T-cell (primary cell): ENCODE measurements at regions not wholly inside any gene's neighbourhood (a gene's known extent, or its start where the extent isn't known, plus 50 kb on each side); places are given as distances from the start of the nearest gene placed in this dataset.

ENCODE experiments used
- ATAC-seq, 4 experiments: fragments of 200-7000 bp in 3 of 4; fragments of 150-1000 bp in 1 of 4; cut with Tn5 transposase; replicated peaks in 1 of 4; 1 replicate in 3 of 4; 2 replicates in 1 of 4; pipeline ENCODE4 v1.10.0; 2021; ENCODE audit warnings: moderate library complexity in 3 of 4, mild to moderate bottlenecking in 2 of 4, moderate number of reproducible peaks in 1 of 4
- CTCF ChIA-PET, 2 donors: fragments of 300-600 bp; sonication (Branson Sonifier 250); formaldehyde crosslinking; loops; one replicate each; lab custom pipeline; 2022; ENCODE audit warnings: antibody characterized with exemption in 2 of 2; lab: Charles Lee
- POLR2A ChIA-PET, 2 donors: fragments of 300-600 bp; sonication (Branson Sonifier 250); formaldehyde crosslinking; loops; one replicate each; lab custom pipeline; 2022; ENCODE audit warnings: antibody characterized with exemption in 2 of 2; lab: Charles Lee
- DNase-seq, 35 experiments: peaks; one replicate each; pipeline versions ENCODE4 v3.0.0 to v3.0.0-alpha.2; 2013 to 2023
- H3K27ac ChIP-seq: one replicate; pipeline ENCODE4 v1.5.1; 2013; ENCODE audit warnings: low read length
- H3K27me3 ChIP-seq, 2 experiments: replicated peaks in 1 of 2; 1 replicate in 1 of 2; 2 replicates in 1 of 2; pipeline versions ENCODE4 v1.6.1 to v1.7.0; 2013; ENCODE audit warnings: low read length in 1 of 2, mixed read lengths in 1 of 2; ENCODE audit not compliant: control insufficient read depth in 2 of 2, insufficient read depth in 2 of 2; ENCODE audit errors: extremely low read depth in 1 of 2
- H3K36me3 ChIP-seq, 2 donors: 1 replicate in 1 of 2; 2 replicates in 1 of 2; pipeline versions ENCODE4 v1.6.1 to v1.7.0; 2013; ENCODE audit warnings: low read length in 1 of 2; ENCODE audit not compliant: control insufficient read depth in 2 of 2, insufficient read depth in 1 of 2; ENCODE audit errors: extremely low read depth in 1 of 2
- H3K4me1 ChIP-seq, 2 experiments: 1 replicate in 1 of 2; 2 replicates in 1 of 2; pipeline versions ENCODE4 v1.6.1 to v1.7.0; 2013; ENCODE audit warnings: low read length in 2 of 2, mixed read lengths in 1 of 2; ENCODE audit not compliant: insufficient read depth in 2 of 2, control insufficient read depth in 1 of 2; ENCODE audit errors: extremely low read depth in 1 of 2
- H3K4me3 ChIP-seq, 2 donors: 1 replicate in 1 of 2; 2 replicates in 1 of 2; pipeline versions ENCODE4 v1.5.1 to v1.7.0; 2013; ENCODE audit warnings: mild to moderate bottlenecking in 2 of 2, low read length in 1 of 2, moderate library complexity in 1 of 2; ENCODE audit not compliant: control insufficient read depth in 1 of 2; ENCODE audit errors: extremely low read depth in 1 of 2
- H3K9me3 ChIP-seq: 2 replicates; pipeline ENCODE4 v1.7.0; 2013
- H3K27ac Mint-ChIP-seq, 2 donors: one replicate each; pipeline ENCODE4 v1.8.0; 2020 to 2021; ENCODE audit warnings: mild to moderate bottlenecking in 2 of 2, mixed read lengths in 2 of 2
- H3K27me3 Mint-ChIP-seq, 2 donors: one replicate each; pipeline ENCODE4 v1.8.0; 2021 to 2022; ENCODE audit warnings: mixed read lengths in 2 of 2
- H3K36me3 Mint-ChIP-seq: one replicate; pipeline ENCODE4 v1.8.0; 2021; ENCODE audit warnings: mixed read lengths
- H3K4me1 Mint-ChIP-seq, 3 donors: one replicate each; pipeline ENCODE4 v1.8.0; 2020 to 2022; ENCODE audit warnings: mixed read lengths in 3 of 3, mild to moderate bottlenecking in 1 of 3
- H3K4me3 Mint-ChIP-seq, 3 donors: one replicate each; pipeline ENCODE4 v1.8.0; 2020 to 2022; ENCODE audit warnings: mild to moderate bottlenecking in 3 of 3, mixed read lengths in 3 of 3, moderate library complexity in 3 of 3
- H3K9me3 Mint-ChIP-seq, 3 donors: one replicate each; pipeline ENCODE4 v1.8.0; 2020 to 2022; ENCODE audit warnings: mixed read lengths in 3 of 3
- WGBS: methylation state at CpG from one replicate; pipeline ENCODE4 v1.1.5; 2013; ENCODE audit warnings: missing lambda C conversion rate; ENCODE audit not compliant: insufficient coverage; 5-methylcytosine and 5-hydroxymethylcytosine counted together

DNA sequence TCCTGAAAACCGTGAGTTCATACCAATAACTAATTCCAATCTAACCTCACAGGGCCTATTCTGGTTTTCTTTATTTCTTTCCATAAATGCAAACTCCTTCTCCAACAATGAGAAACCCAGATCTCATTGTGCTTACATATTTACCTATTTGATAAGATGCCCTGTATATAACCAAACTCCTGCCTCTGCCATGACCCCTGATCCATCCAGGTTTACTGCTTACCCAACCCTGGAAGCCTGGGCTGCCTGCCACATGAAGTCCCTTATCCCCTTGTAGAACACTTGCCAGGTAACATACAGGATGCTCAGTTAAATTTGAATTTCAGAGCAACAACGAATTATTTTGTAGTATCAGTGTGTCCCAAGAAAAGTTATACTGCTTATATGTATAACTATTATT lies 766.1 kb downstream of the LTN1 start:
- no peaks in the 10 kb centered on the region for H3K27me3 ChIP-seq
- CTCF ChIA-PET: no interaction called here
- DNase-seq: no peak

DNA sequence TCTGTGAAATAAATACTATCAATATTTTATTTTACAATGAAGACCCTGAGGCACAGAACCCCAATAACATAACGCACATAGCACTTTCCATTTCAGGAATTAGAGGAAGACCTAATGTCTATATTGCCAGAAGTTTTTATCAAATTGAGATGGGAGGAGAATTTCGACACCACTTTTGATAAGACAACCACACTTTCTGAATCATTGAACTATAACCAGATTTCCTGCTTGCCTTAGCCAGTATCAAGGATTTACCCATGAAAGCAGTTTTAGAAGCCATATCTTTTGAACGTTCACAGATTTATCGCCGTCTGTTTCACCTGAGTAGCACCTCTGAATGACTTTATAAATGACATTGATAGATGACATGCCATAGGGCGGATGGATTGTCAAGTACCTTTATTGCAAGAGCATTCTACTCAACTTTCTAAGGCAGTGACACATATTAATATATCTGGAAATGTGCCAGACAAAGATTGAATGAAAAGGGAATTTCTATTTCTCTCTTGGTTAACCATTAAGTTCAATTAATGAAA lies 768.4 kb downstream of the LTN1 start:
- Histone ChIP-seq H3K9me3 (no peaks in the 10 kb centered on the region), H3K27ac (no peak overlapping the region), H3K4me1 (no peaks in the 10 kb centered on the region), H3K27me3 (no peaks in the 10 kb centered on the region), H3K36me3 (no peaks in the 10 kb centered on the region), H3K4me3 (no peak overlapping the region)
- H3K4me1 Mint-ChIP-seq: no peaks in the 10 kb centered on the region
- no peaks in the 10 kb centered on the region for H3K27me3 Mint-ChIP-seq
- H3K36me3 Mint-ChIP-seq: no peaks in the 10 kb centered on the region
- ATAC-seq (no peak), DNase-seq (no peak)
- H3K9me3 Mint-ChIP-seq: no peaks in the 10 kb centered on the region
- no peak overlapping the region for H3K27ac Mint-ChIP-seq
- WGBS: no CpG with 5 or more reads among the region's 6 CpGs
- POLR2A ChIA-PET: no interaction called here
- CTCF ChIA-PET: no interaction called here
- no peak overlapping the region for H3K4me3 Mint-ChIP-seq

More for the DNA sequence above, 766.1 kb downstream of the LTN1 start:
- H3K9me3 ChIP-seq: no peaks in the 10 kb centered on the region
- no peak overlapping the region for H3K4me3 ChIP-seq
- POLR2A ChIA-PET: interaction anchor here in 1 of 2 donors (0.5 kb wide), 1 partner anchor 40 kb away, joined by 5 read pairs; no protein-coding TSS in a partner anchor
- ATAC-seq: no peak
- no peaks in the 10 kb centered on the region for H3K4me1 ChIP-seq
- Mint-ChIP-seq H3K27me3 (peaks cover 0 to 3% of the 10 kb centered on the region in 2 donors), H3K4me1 (no peaks in the 10 kb centered on the region), H3K4me3 (no peak overlapping the region), H3K9me3 (no peaks in the 10 kb centered on the region), H3K36me3 (no peaks in the 10 kb centered on the region), H3K27ac (no peak overlapping the region)
- no CpG with 5 or more reads among the region's 2 CpGs for WGBS
- no peaks in the 10 kb centered on the region for H3K36me3 ChIP-seq
- H3K27ac ChIP-seq: no peak overlapping the region

DNA sequence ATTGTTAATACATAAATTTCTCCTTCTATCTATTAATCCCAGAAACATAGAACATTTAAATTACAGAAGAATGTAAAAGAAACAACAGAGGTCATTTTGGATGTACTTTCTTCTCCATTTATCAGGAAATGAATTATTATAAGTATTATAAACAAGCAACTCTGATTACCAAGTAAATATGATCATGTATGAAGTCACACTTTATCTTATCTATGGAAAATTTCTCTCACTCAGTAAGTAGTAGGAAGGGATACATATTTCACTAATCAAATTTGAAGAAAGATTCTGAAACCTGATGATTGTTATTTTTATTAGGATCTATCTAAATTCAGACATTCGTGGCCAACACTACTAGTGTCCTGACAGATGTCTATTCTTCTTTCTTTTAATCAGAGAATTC lies 770.7 kb downstream of the LTN1 start:
- ATAC-seq: no peak
- POLR2A ChIA-PET: no interaction called here
- DNase-seq: no peak
- Histone ChIP-seq H3K36me3 (no peaks in the 10 kb centered on the region), H3K9me3 (no peaks in the 10 kb centered on the region), H3K4me1 (no peaks in the 10 kb centered on the region), H3K27ac (no peak overlapping the region), H3K4me3 (no peak overlapping the region), H3K27me3 (no peaks in the 10 kb centered on the region)
- Mint-ChIP-seq H3K9me3 (no peaks in the 10 kb centered on the region), H3K4me1 (no peaks in the 10 kb centered on the region), H3K36me3 (no peaks in the 10 kb centered on the region), H3K4me3 (no peak overlapping the region), H3K27me3 (no peaks in the 10 kb centered on the region), H3K27ac (no peak overlapping the region)
- WGBS: no CpG with 5 or more reads among the region's 1 CpG
- CTCF ChIA-PET: no interaction called here

DNA sequence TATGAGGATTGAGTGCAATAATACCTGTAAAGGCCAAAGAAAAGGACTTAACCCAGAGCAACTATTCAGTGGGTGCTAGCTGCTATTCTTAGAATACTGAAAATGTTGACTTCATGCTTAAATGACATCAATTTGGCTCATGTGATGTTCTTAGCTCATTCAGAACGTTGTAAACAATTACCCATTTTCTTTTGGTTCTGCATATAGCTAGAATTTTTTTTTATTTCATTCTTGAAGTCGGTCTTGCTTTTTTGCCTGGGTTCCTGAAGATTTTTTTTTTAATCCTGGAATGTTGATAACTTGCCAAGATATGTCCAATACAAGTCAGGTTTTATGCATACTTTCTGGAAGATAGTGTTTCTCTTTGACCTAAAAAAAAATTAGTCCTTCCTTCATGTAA lies 772.0 kb downstream of the LTN1 start:
- no peak for ATAC-seq

DNA sequence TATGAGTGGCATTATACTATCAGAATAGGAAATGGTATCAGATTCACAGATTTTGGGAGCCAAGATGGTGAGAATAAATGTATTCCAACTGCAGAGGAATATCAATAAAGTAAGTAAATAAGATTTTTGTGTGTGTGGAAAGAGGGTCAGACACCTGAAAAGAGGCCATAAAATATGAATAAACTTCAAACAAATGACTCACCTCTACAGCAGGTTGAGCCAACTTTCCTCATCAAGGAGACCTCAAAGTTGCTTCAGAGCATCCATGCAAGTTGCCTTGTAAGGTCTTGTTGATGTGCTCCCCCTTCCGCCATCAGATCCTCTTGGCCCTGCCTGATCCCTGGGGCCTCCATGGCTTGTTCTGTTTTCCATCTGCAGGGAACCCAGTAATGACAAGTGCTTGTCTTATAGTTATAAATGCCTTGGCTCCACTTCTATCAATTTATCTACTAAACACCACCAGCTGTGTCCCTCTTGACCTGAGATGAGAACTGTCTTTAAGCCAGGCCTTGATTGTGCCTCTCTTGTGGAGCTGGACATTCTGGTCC lies 775.6 kb downstream of the LTN1 start:
- no peaks in the 10 kb centered on the region for H3K9me3 ChIP-seq
- Mint-ChIP-seq H3K27ac (no peak overlapping the region), H3K4me1 (no peaks in the 10 kb centered on the region), H3K36me3 (no peaks in the 10 kb centered on the region), H3K27me3 (no peaks in the 10 kb centered on the region), H3K9me3 (no peaks in the 10 kb centered on the region), H3K4me3 (no peak overlapping the region)
- ChIA-PET CTCF (no interaction called here), POLR2A (no interaction called here)
- no peaks in the 10 kb centered on the region for H3K36me3 ChIP-seq
- no peaks in the 10 kb centered on the region for H3K4me1 ChIP-seq
- DNase-seq (no peak), ATAC-seq (no peak)
- H3K27ac ChIP-seq: no peak overlapping the region
- H3K4me3 ChIP-seq: no peak overlapping the region
- no CpG with 5 or more reads among the region's 1 CpG for WGBS
- no peaks in the 10 kb centered on the region for H3K27me3 ChIP-seq

More for the DNA sequence above, 772.0 kb downstream of the LTN1 start:
- no peaks in the 10 kb centered on the region for H3K27me3 ChIP-seq
- no peak overlapping the region for H3K4me3 ChIP-seq
- Mint-ChIP-seq H3K27me3 (no peaks in the 10 kb centered on the region), H3K9me3 (no peaks in the 10 kb centered on the region), H3K4me1 (no peaks in the 10 kb centered on the region), H3K4me3 (no peak overlapping the region), H3K36me3 (no peaks in the 10 kb centered on the region), H3K27ac (no peak overlapping the region)
- CTCF ChIA-PET: no interaction called here
- DNase-seq: no peak
- H3K4me1 ChIP-seq: no peaks in the 10 kb centered on the region
- H3K36me3 ChIP-seq: no peaks in the 10 kb centered on the region
- H3K27ac ChIP-seq: no peak overlapping the region
- no peaks in the 10 kb centered on the region for H3K9me3 ChIP-seq
- POLR2A ChIA-PET: no interaction called here
- 40% methylated on average over 1 of the region's 2 CpGs for WGBS

DNA sequence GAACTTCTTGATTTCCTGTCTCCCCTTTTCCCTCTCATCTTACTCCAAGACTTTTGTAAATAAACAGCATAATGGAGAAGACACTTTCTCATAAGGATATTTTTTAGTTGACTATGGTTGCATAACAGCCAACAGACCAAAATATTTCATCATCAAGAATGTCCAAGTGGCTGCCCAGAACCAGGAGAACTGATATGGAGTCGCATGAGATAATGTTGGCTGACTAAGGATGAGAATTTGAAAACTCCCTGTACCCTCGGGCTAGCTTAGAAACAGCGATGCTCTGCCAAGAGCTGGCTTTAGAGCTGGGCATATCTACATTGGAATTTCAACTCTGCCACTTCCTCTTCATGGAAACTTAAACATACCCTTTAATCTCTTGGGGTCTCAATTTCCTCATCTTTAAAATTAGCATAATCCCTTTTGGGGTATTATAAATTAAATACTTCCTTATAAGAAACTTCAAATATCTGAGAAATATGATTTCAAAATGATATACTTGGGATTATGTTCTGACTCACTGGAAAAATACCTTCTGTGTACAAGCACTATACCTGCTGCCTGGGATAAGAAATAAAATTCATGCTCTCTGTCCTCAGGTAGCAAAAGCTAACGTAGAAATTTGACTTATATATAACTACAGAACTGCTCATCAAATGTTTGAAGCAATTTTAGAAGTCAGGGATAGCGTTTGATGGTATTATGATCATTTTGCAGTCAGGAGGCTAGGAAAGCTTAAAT lies 777.3 kb downstream of the LTN1 start:
- ATAC-seq: no peak
- ChIA-PET CTCF (no interaction called here), POLR2A (no interaction called here)
- no peaks in the 10 kb centered on the region for H3K4me1 ChIP-seq
- no peak overlapping the region for H3K4me3 Mint-ChIP-seq
- no peaks in the 10 kb centered on the region for H3K4me1 Mint-ChIP-seq
- no peaks in the 10 kb centered on the region for H3K36me3 Mint-ChIP-seq
- 89% methylated on average over 3 of the region's 5 CpGs for WGBS
- no peaks in the 10 kb centered on the region for H3K27me3 Mint-ChIP-seq
- H3K4me3 ChIP-seq: no peak overlapping the region
- H3K9me3 Mint-ChIP-seq: no peaks in the 10 kb centered on the region
- H3K27me3 ChIP-seq: no peaks in the 10 kb centered on the region
- H3K36me3 ChIP-seq: no peaks in the 10 kb centered on the region
- DNase-seq: no peak
- no peak overlapping the region for H3K27ac Mint-ChIP-seq
- H3K9me3 ChIP-seq: no peaks in the 10 kb centered on the region
- no peak overlapping the region for H3K27ac ChIP-seq
